NCI-H82 treated with DMSO at 0.1 percent for 48 hours (cell line): ENCODE measurements at regions not wholly inside any gene's neighbourhood (a gene's known extent, or its start where the extent isn't known, plus 50 kb on each side); places are given as distances from the start of the nearest gene placed in this dataset.
"Not testable (repeated sequence)": the region's sequence is repeated elsewhere in the genome, so short reads cannot be mapped to it uniquely, and the experiment has no call there.

Source experiments
- DNase-seq: peaks from one replicate; lab custom pipeline; 2025; ENCODE audit not compliant: unreplicated experiment; lab: John Stamatoyannopoulos, UW

- no peak for DNase-seq
Measured at GRCh38 chr4:3878678-3879077, 112.5 kb downstream of the ADRA2C start.

DNA sequence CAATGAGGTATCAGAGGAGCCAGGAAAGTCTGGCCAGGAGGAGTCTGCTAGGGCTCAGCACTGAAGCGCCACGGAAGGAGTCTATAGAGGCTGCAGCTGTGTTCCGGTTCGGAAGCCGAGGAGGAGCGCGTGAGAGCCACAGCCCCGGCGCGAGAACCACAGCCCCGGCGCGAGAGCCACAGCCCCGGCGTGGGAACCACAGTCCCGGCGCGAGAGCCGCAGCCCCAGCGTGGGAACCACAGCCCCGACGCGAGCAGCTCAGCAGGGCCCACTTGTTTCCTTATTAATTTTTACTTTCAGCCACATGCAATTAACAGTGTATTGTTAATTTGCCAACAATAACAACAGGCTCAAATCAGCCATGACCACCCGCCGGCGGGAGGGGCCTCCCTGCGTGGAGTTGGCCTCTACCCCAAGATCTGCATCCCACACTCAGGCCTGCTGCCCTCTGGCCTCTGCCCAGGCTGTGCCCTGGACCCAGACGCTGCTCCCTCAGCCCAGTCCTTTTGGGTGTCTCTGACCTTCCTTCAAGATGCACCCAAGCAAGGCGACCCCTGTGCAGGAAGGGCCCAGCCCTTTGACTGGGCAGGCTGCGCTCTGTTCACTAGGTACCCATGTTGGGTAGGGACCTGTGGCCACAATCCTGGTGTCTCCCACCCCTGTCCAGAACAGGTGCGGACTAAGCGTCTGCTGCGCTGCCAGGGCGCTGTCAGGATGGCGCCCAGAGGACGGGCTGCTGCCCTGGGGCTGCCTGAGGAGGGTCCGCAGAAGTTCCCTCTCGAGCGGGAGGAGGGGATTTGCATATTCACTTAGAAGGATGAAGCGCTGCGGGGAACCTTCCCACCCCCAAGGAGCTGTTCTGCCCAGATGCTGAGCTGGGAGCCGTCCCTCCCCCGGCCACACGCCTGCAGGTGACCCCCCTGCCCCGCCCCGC is 113.8 kb downstream of the ADRA2C start:
- DNase-seq, result no peak

GRCh38 chr4:3880615-3881120 is 114.5 kb downstream of the ADRA2C start:
- peak; percentile 27 for DNase-seq

DNA sequence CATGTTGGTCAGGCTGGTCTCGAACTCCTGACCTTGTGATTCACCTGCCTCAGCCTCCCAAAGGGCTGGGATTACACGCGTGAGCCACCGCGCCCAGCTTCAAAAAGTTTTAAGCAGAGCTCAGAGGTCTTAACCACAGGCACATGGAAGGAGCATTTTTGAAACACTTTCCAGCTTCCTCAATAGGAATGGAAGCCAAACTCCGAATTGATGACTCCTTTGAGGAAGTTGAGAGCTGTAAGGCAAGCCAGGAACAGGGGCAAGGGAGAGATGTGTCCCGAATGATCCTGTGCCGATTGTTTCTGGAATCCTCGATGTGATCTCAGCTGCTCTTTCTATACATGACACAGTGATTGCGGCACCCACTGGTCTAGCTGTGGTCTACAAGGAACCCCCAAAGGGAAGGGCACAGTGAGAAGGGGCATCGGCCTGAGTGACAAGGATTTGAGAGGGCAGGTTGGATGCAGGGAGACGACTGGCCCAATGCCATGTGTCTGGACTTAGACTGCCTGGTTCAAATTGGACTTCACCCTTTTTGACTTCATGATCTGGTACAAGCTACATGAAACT is 116.2 kb downstream of the ADRA2C start:
- not testable (repeated sequence) for DNase-seq

GRCh38 chr4:3884261-3884660 is 118.1 kb downstream of the ADRA2C start:
- not testable (repeated sequence) for DNase-seq

DNA sequence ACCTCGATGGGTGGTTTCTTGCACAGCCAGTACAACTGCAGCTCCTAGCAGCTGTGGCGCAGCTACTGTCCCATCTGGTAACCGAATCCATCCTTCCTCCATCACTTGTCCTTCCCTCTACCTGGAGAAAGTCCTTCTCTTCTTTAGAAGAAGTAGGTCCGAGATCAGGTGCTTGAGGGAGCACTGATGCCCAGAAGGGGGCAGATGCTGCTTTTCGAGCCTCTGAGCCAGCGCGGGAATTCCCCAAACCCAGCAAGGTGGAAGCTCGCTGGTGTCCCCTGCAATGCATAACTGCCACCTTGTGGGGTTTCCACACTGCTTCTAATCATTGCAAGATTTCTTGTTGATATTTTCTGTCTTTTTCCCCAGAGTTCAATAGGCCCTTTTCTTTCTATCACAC is 127.4 kb downstream of the ADRA2C start:
- not testable (repeated sequence) for DNase-seq

GRCh38 chr4:3894086-3894959 is 128.1 kb downstream of the ADRA2C start:
- DNase-seq, result not testable (repeated sequence)

DNA sequence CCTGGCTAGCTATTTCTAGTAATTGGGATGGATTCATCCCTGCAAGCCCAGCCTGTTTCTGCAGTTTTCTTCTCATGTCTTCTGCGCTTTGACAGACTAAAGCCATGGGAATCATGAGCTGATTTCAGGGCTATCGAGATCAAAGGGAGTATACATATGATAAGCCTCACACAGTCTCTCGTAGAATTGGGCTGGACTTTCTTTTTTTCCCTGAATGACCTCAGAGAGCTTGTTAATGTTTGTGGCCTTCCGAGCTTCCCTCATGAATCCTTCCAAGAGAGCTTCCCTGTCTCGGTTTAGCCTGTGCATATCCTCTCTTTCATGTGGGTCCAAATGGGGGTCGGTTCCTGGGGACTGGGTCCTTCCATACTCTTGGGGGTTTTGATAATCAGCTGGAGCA is 130.3 kb downstream of the ADRA2C start:
- no peak for DNase-seq

GRCh38 chr4:3896871-3897578 is 130.8 kb downstream of the ADRA2C start:
- DNase-seq, result not testable (repeated sequence)

- no peak for DNase-seq
Measured at GRCh38 chr4:3898098-3898497, 131.9 kb downstream of the ADRA2C start.

- DNase-seq, result not testable (repeated sequence)
Measured at GRCh38 chr4:3898928-3899327, 132.7 kb downstream of the ADRA2C start.

GRCh38 chr4:3904264-3904955 is 138.2 kb downstream of the ADRA2C start:
- DNase-seq, result not testable (repeated sequence)

DNA sequence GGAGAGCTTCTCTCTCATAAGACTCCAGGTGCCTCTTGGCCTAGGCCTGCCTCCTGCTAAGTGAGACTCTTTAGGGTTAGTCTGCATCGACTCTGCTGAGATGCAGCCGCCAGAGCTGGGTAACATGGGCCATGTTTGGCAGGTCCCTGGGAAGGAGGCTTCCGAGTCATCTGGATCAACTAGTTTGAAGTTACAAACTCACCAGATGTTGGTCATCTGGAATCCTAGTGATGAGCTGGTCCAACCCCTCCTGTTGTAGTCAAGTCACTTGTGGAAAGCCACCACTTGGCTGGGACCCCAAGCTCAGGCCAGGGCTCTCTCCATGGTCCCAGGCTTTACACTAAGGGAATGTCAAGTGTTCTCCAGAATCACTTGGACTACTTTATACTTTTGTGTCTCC is 143.4 kb downstream of the ADRA2C start:
- not testable (repeated sequence) for DNase-seq

DNA sequence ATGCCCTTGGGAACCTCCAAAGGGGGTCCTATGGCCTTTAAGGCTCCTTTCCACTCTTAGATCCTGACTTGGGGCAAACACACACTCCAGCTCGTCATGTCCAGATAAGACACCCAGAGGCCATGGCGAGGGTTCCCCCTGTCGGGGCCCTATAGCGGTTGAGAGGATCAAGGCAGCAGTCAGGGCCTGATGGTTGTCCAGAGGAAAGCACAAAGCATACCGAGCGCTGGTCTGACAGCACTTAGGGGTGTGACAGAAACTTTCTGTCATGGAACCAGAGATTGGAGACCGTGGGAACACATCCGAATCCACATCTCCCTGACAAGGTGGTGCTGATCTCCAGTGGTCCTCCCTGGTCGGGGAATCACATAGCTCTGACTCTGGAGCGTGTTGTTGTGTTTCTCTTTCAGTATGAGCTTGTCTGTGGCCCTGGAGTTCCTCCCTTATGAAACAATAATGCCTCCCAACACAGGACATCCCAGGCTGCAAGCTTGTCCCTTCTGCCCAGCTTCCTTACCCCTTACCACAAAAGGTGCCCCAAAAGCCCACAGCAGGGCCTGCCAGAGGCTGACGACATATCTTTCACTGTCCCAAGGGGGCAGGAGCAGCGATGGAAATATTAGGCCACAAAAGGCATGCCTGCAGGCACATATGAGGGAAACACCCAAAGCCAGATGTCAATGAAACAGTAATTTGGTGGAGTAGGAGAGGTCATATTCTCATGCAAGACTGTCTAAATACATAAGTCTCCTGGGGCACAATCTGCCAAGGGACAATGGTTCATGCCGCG is 144.2 kb downstream of the ADRA2C start:
- DNase-seq, result not testable (repeated sequence)

DNA sequence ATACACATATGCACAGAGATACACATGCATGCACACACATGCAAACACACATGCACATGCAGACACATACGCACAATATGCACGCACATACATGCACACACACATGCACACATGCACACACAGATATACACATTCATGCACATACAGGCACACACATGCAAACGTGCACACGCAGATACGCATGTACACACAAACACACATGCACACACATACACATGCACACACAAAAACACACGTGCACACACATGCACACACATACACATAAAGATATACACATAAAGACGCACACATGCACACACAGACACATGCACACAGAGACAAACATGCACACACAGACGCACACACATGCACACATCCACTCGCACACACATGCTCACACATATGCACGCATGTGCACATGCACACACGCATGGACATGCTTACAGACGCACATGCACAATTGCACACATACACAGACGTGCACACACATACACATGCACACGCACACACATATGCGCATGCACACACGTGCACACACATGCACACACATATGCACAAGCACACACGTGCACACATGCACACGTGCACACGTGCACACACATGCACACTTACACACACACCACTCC is 145.2 kb downstream of the ADRA2C start:
- DNase-seq, result no peak

DNA sequence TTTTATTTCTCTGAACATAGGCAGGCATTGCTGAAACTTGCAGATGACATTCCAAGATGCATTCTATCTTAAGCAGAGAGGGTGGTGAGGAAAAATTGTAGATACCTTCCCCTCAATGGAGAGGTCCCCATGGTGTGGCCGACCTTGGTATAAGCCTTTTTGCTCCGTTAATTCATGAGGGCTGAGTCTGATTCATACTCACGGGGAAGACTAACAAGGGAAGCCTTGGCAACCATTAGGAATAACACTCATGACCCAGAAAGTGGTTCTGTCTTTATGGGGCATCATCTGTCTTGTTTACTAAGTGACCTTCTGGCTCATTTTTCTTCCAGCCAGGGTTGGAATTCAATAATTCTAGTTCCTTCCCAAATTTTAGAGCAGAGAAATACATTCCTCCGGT is 148.3 kb downstream of the ADRA2C start:
- DNase-seq, result not testable (repeated sequence)

DNA sequence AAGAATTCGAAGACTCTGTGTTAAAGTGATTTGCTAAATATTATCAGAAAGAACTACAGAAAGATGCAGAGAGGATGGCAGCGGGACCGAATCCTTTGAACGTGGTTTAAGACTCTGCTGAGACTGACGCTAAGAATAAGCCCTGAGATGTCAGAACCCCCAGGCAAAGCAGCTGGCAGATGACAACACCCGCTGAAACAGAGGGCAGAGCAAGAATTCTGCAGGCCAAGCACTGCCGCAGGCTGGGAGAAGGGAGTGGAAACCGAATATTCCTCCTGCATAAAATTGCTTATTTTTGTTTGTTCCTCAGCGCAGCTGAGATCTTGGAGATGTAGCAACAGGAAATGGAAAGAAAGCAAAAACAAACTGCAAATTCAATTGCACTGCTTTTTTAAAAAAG is 153.3 kb downstream of the ADRA2C start:
- DNase-seq, result not testable (repeated sequence)

- not testable (repeated sequence) for DNase-seq
Measured at GRCh38 chr4:3921902-3922301, 155.7 kb downstream of the ADRA2C start.

- peak; percentile 43 for DNase-seq
Measured at GRCh38 chr4:3925841-3926240, 159.7 kb downstream of the ADRA2C start.
